Heart left ventricle (tissue), 16 donors: ENCODE measurements at regions not wholly inside any gene's neighbourhood (a gene's known extent, or its start where the extent isn't known, plus 50 kb on each side); places are given as distances from the start of the nearest gene placed in this dataset.

Experiments used
- ATAC-seq, 4 donors: fragments of 200-7000 bp; cut with Tn5 transposase; one replicate each; pipeline ENCODE4 v1.9.1; 2020 to 2022; ENCODE audit warnings: moderate library complexity in 4 of 4, mild to moderate bottlenecking in 3 of 4, moderate number of reproducible peaks in 1 of 4
- DNase-seq, 5 donors: peaks; one replicate each; pipeline ENCODE4 v3.0.0-alpha.2; 2020
- H3K27ac ChIP-seq, 12 donors: fragments of 200-600 bp; sonication (generic) in 4 of 12; one replicate each; pipeline versions ENCODE4 v1.5.0 to v1.8.0; 2016 to 2022; ENCODE audit warnings: mild to moderate bottlenecking in 2 of 12
- H3K27me3 ChIP-seq, 9 donors: fragments of 200-600 bp; sonication (generic) in 2 of 9; one replicate each; pipeline versions ENCODE4 v1.5.1 to v1.8.0; 2016 to 2022; ENCODE audit warnings: mild to moderate bottlenecking in 3 of 9
- H3K36me3 ChIP-seq, 9 donors: fragments of 200-600 bp; sonication (generic) in 2 of 9; one replicate each; pipeline versions ENCODE4 v1.5.0 to v1.8.0; 2018 to 2022; ENCODE audit warnings: mild to moderate bottlenecking in 2 of 9
- H3K4me1 ChIP-seq, 12 donors: fragments of 200-600 bp; sonication (generic) in 4 of 12; one replicate each; pipeline versions ENCODE4 v1.5.0 to v1.8.0; 2016 to 2022; ENCODE audit warnings: mild to moderate bottlenecking in 3 of 12
- H3K4me3 ChIP-seq, 12 donors: fragments of 200-600 bp; sonication (generic) in 4 of 12; one replicate each; pipeline versions ENCODE4 v1.5.0 to v1.8.0; 2017 to 2022; ENCODE audit warnings: mild to moderate bottlenecking in 9 of 12, moderate library complexity in 4 of 12
- H3K9me3 ChIP-seq, 12 donors: fragments of 200-600 bp; sonication (generic) in 4 of 12; one replicate each; pipeline versions ENCODE4 v1.5.0 to v1.8.0; 2016 to 2022; ENCODE audit warnings: mild to moderate bottlenecking in 1 of 12
- CTCF ChIP-seq, 12 donors: fragments of 200-600 bp; sonication (generic) in 4 of 12; IDR thresholded peaks; one replicate each; pipeline versions ENCODE4 v1.5.0 to v1.8.0; 2018 to 2022; ENCODE audit warnings: antibody characterized with exemption in 12 of 12, mild to moderate bottlenecking in 5 of 12
- POLR2A ChIP-seq, 2 donors: fragments of 450-650 bp; IDR thresholded peaks; one replicate each; pipeline ENCODE4 v1.6.1; 2017; ENCODE audit warnings: antibody characterized with exemption in 2 of 2, mild to moderate bottlenecking in 2 of 2, moderate library complexity in 2 of 2
- WGBS, 4 donors: extraction: QIAGEN DNeasy Blood & Tissue Kit in 2 of 4; methylation state at CpG; one replicate each; pipeline versions ENCODE4 v1.1.5 to v1.1.7; 2013 to 2018; 5-methylcytosine and 5-hydroxymethylcytosine counted together
- intact Hi-C, 10 donors: fragments of 100-400 bp; cut with DNase I; formaldehyde crosslinking; loops; one replicate each; pipeline versions ENCODE4 v1.11.1 to v1.14.2; 2022
- donor health status: ischemic (EF 13 %, LVEDD 7.1; RV severe dilation, severe dysfunction).
- donor health status: healthy with polysubstance abuse.
- donor health status: DM: no; HTN: yes; CAD: no.
- donor health status: DM: no; HTN: no; CAD: no.
- donor health status: ischemic (EF 25% LVEDD 6.9; RV normal size, moderate dysfunction).
- donor health status: ischemic (EF 25% LVEDD 5.7; RV mildly dilated, moderate dysfunction).
- donor health status: healthy.
- donor health status: DM: yes; HTN: yes; CAD: no.
- donor health status: ischemic (EF 35%, LVEDD 5.7; RV mildly dilated, moderate dysfunction).
- donor health status: nonischemic (EF 11% LVEDD 7.7; RV severe dilation, severe dysfunction).
- donor health status: DM: yes; HTN: yes; CAD: no.
- donor health status: PGD.
- donor health status: ischemic (EF 29% LVEDD 5.4; RV normal size, mild dysfunction).
- donor health status: nonischemic (EF 23%, LVEDD 6.1; RV moderate dilation, normal function).

GRCh38 chr1:221904319-221904718, 162.4 kb upstream of the DUSP10 start:
- intact Hi-C loops, result no loop called here
- H3K27ac ChIP-seq, result no peak overlapping the region
- 89 to 95% (median 91%) methylated on average over 2 of the region's 2 CpGs for WGBS, 4 donors
- H3K27me3 ChIP-seq, result no peaks in the 10 kb centered on the region
- H3K4me1 ChIP-seq, result no peaks in the 10 kb centered on the region
- DNase-seq (no peak), ATAC-seq (no peak)
- H3K36me3 ChIP-seq, result no peaks in the 10 kb centered on the region
- H3K4me3 ChIP-seq, result no peak overlapping the region
- no peak for TF ChIP-seq POLR2A (IDR thresholded peaks at IDR 0.05)
- no peak for TF ChIP-seq CTCF (IDR thresholded peaks at IDR 0.05)
- no peaks in the 10 kb centered on the region for H3K9me3 ChIP-seq

- H3K27ac ChIP-seq, result no peak overlapping the region
- H3K4me3 ChIP-seq, result no peak overlapping the region
- TF ChIP-seq POLR2A (IDR thresholded peaks at IDR 0.05) (no peak), CTCF (IDR thresholded peaks at IDR 0.05) (no peak)
- WGBS, 4 donors, result 72 to 90% (median 84%) methylated on average over 5 to 6 of the region's 6 CpGs
- no peaks in the 10 kb centered on the region for H3K4me1 ChIP-seq
- intact Hi-C loops, result no loop called here
- DNase-seq (no peak), ATAC-seq (no peak)
- no peaks in the 10 kb centered on the region for H3K9me3 ChIP-seq
- H3K27me3 ChIP-seq, result no peaks in the 10 kb centered on the region
- H3K36me3 ChIP-seq, result no peaks in the 10 kb centered on the region
Measured at GRCh38 chr1:221903594-221903993, 161.7 kb upstream of the DUSP10 start.

- intact Hi-C loops, result no loop called here
- no peak for TF ChIP-seq CTCF (IDR thresholded peaks at IDR 0.05)
- no peak for TF ChIP-seq POLR2A (IDR thresholded peaks at IDR 0.05)
- no peaks in the 10 kb centered on the region for H3K36me3 ChIP-seq
- ATAC-seq (no peak), DNase-seq (no peak)
- no peak overlapping the region for H3K4me3 ChIP-seq
- no peaks in the 10 kb centered on the region for H3K9me3 ChIP-seq
- no peaks in the 10 kb centered on the region for H3K4me1 ChIP-seq
- no peak overlapping the region for H3K27ac ChIP-seq
- WGBS, 4 donors, result 74 to 96% (median 92%) methylated on average over 4 to 7 of the region's 7 CpGs
- H3K27me3 ChIP-seq, result no peaks in the 10 kb centered on the region
Measured at GRCh38 chr1:221902961-221903360, 161.1 kb upstream of the DUSP10 start.

- ATAC-seq (no peak), DNase-seq (no peak)
- Histone ChIP-seq H3K4me3 (no peak overlapping the region), H3K9me3 (no peaks in the 10 kb centered on the region), H3K36me3 (no peaks in the 10 kb centered on the region), H3K27me3 (no peaks in the 10 kb centered on the region), H3K4me1 (no peaks in the 10 kb centered on the region), H3K27ac (no peak overlapping the region)
- TF ChIP-seq POLR2A (IDR thresholded peaks at IDR 0.05) (no peak), CTCF (IDR thresholded peaks at IDR 0.05) (no peak)
- WGBS, 4 donors, result 92 to 99% (median 94%) methylated on average over 3 of the region's 3 CpGs
- intact Hi-C loops, result no loop called here
Measured at GRCh38 chr1:221900678-221901077, 158.8 kb upstream of the DUSP10 start.
